Tibial nerve (tissue), 4 donors: ENCODE measurements at regions not wholly inside any gene's neighbourhood (a gene's known extent, or its start where the extent isn't known, plus 50 kb on each side); places are given as distances from the start of the nearest gene placed in this dataset.

ENCODE experiments used
- CTCF ChIP-seq, 5 experiments: fragments of 200-600 bp in 3 of 5; fragments of 450-650 bp in 2 of 5; sonication (generic) in 3 of 5; IDR thresholded peaks; one replicate each; pipeline ENCODE4 v1.5.1; 2016 to 2019; ENCODE audit warnings: antibody characterized with exemption in 5 of 5, mild to moderate bottlenecking in 3 of 5, moderate library complexity in 2 of 5
- EP300 ChIP-seq, 2 donors: sonication (generic); formaldehyde crosslinking; IDR thresholded peaks; one replicate each; pipeline ENCODE4 v1.6.1; 2017; ENCODE audit warnings: antibody characterized with exemption in 2 of 2, mild to moderate bottlenecking in 1 of 2
- POLR2A ChIP-seq, 2 donors: fragments of 450-650 bp; IDR thresholded peaks; one replicate each; pipeline ENCODE4 v1.6.1; 2017; ENCODE audit warnings: antibody characterized with exemption in 2 of 2, mild to moderate bottlenecking in 2 of 2, moderate library complexity in 2 of 2

- TF ChIP-seq CTCF (IDR thresholded peaks at IDR 0.05), result no peak
- TF ChIP-seq POLR2A (IDR thresholded peaks at IDR 0.05), result no peak
- TF ChIP-seq EP300 (IDR thresholded peaks at IDR 0.05), result no peak
These were observed 62.3 kb upstream of the PGRMC2 start for GRCh38 chr4:128349921-128350320.
